ENCODE measurements at regions not wholly inside any gene's neighbourhood (a gene's known extent, or its start where the extent isn't known, plus 50 kb on each side); places are given as distances from the start of the nearest gene placed in this dataset.

- TF ChIP-seq FOXP2 (optimal IDR thresholded peaks at IDR 0.05; ENCODE audit: borderline replicate concordance, extremely low read depth, extremely low read length, insufficient read depth) = no peak
- no peak for TF ChIP-seq TAF1 (IDR thresholded peaks at IDR 0.05; ENCODE audit: borderline replicate concordance, insufficient read depth, low read length)
- no peak for TF ChIP-seq REST (IDR thresholded peaks at IDR 0.05; ENCODE audit: insufficient read depth in 1 of 2, low read depth in 2 of 2, low read length in 2 of 2)
Observed at GRCh38 chr9:118569148-118569547, 800.1 kb downstream of the BRINP1 start.

GRCh38 chr9:118570066-118570465 lies 799.2 kb downstream of the BRINP1 start:
- no peak for TF ChIP-seq POLR2AphosphoS5 (IDR thresholded peaks at IDR 0.05; ENCODE audit: low read depth, low read length)
- no peak for TF ChIP-seq REST (IDR thresholded peaks at IDR 0.05; ENCODE audit: insufficient read depth in 1 of 2, low read depth in 2 of 2, low read length in 2 of 2)
- no peak for TF ChIP-seq FOXP2 (optimal IDR thresholded peaks at IDR 0.05; ENCODE audit: borderline replicate concordance, extremely low read depth, extremely low read length, insufficient read depth)
- TF ChIP-seq SIN3A (IDR thresholded peaks at IDR 0.05; ENCODE audit: borderline replicate concordance, insufficient read depth, low read length) = no peak
- no peak for TF ChIP-seq TAF1 (IDR thresholded peaks at IDR 0.05; ENCODE audit: borderline replicate concordance, insufficient read depth, low read length)

- no peak for TF ChIP-seq REST (IDR thresholded peaks at IDR 0.05; ENCODE audit: insufficient read depth in 1 of 2, low read depth in 2 of 2, low read length in 2 of 2)
- no peak for TF ChIP-seq POLR2AphosphoS5 (IDR thresholded peaks at IDR 0.05; ENCODE audit: low read depth, low read length)
- no peak for TF ChIP-seq FOXP2 (optimal IDR thresholded peaks at IDR 0.05; ENCODE audit: borderline replicate concordance, extremely low read depth, extremely low read length, insufficient read depth)
- no peak for TF ChIP-seq SIN3A (IDR thresholded peaks at IDR 0.05; ENCODE audit: borderline replicate concordance, insufficient read depth, low read length)
- TF ChIP-seq TAF1 (IDR thresholded peaks at IDR 0.05; ENCODE audit: borderline replicate concordance, insufficient read depth, low read length) = no peak
Observed at GRCh38 chr9:118575341-118576070, 793.7 kb downstream of the BRINP1 start.

- TF ChIP-seq SIN3A (IDR thresholded peaks at IDR 0.05; ENCODE audit: borderline replicate concordance, insufficient read depth, low read length) (no peak), REST (IDR thresholded peaks at IDR 0.05; ENCODE audit: insufficient read depth in 1 of 2, low read depth in 2 of 2, low read length in 2 of 2) (no peak), POLR2AphosphoS5 (IDR thresholded peaks at IDR 0.05; ENCODE audit: low read depth, low read length) (no peak), FOXP2 (optimal IDR thresholded peaks at IDR 0.05; ENCODE audit: borderline replicate concordance, extremely low read depth, extremely low read length, insufficient read depth) (no peak), TAF1 (IDR thresholded peaks at IDR 0.05; ENCODE audit: borderline replicate concordance, insufficient read depth, low read length) (no peak)
Observed at GRCh38 chr9:118577121-118577520, 792.1 kb downstream of the BRINP1 start.
